ENCODE measurements at regions not wholly inside any gene's neighbourhood (a gene's known extent, or its start where the extent isn't known, plus 50 kb on each side); places are given as distances from the start of the nearest gene placed in this dataset.

- intact Hi-C loops (cut with DNase I): no loop called here
These were observed 1060.0 kb upstream of the MIR17HG start for GRCh38 chr13:90287521-90287920.

GRCh38 chr13:90293793-90294361 is 1053.6 kb upstream of the MIR17HG start:
- Histone ChIP-seq H3K9me3 (no peaks in the 10 kb centered on the region), H3K4me3 (no peak overlapping the region), H3K4me1 (no peaks in the 10 kb centered on the region), H3K36me3 (no peaks in the 10 kb centered on the region), H3K27me3 (no peaks in the 10 kb centered on the region), H3K27ac (no peak overlapping the region)
- no peak for DNase-seq
- ATAC-seq: no peak
- TF ChIP-seq CTCF (IDR thresholded peaks at IDR 0.05): no peak
- intact Hi-C loops (cut with DNase I): no loop called here
- no peak for FAIRE-seq
- 73 to 86% methylated on average over 7 of the region's 7 CpGs for WGBS, 2 donors

More at GRCh38 chr13:90287521-90287920, 1060.0 kb upstream of the MIR17HG start:
- 79 to 91% methylated on average over 8 of the region's 8 CpGs for WGBS, 2 donors
- Histone ChIP-seq H3K4me1 (no peaks in the 10 kb centered on the region), H3K4me3 (no peak overlapping the region), H3K27me3 (no peaks in the 10 kb centered on the region), H3K27ac (no peak overlapping the region), H3K36me3 (no peaks in the 10 kb centered on the region), H3K9me3 (no peaks in the 10 kb centered on the region)
- TF ChIP-seq CTCF (IDR thresholded peaks at IDR 0.05): no peak
- DNase-seq: no peak
- ATAC-seq: no peak
- FAIRE-seq: no peak

GRCh38 chr13:90299238-90299637 is 1048.2 kb upstream of the MIR17HG start:
- WGBS, 2 donors: 83 to 84% methylated on average over 5 of the region's 5 CpGs
- ATAC-seq (no peak), DNase-seq (no peak), FAIRE-seq (no peak)
- Histone ChIP-seq H3K9me3 (no peaks in the 10 kb centered on the region), H3K4me1 (peaks cover 0 to 7% (median 0%) of the 10 kb centered on the region in 3 donors), H3K36me3 (no peaks in the 10 kb centered on the region), H3K4me3 (no peak overlapping the region), H3K27me3 (no peaks in the 10 kb centered on the region), H3K27ac (no peak overlapping the region)
- intact Hi-C loops (cut with DNase I): no loop called here
- no peak for TF ChIP-seq CTCF (IDR thresholded peaks at IDR 0.05)

- DNase-seq (no peak), ATAC-seq (no peak), FAIRE-seq (peak; percentile 53)
- intact Hi-C loops (cut with DNase I): no loop called here
- no peak for TF ChIP-seq CTCF (IDR thresholded peaks at IDR 0.05)
- Histone ChIP-seq H3K4me3 (no peak overlapping the region), H3K27me3 (no peaks in the 10 kb centered on the region), H3K27ac (no peak overlapping the region), H3K36me3 (no peaks in the 10 kb centered on the region), H3K9me3 (no peaks in the 10 kb centered on the region), H3K4me1 (peaks cover 0 to 7% (median 0%) of the 10 kb centered on the region in 3 donors)
- 96 to 98% methylated on average over 2 of the region's 2 CpGs for WGBS, 2 donors
These were observed 1047.5 kb upstream of the MIR17HG start for GRCh38 chr13:90300015-90300414.

- no peak for TF ChIP-seq CTCF (IDR thresholded peaks at IDR 0.05)
- peak; percentile 40 to 83 (median 74) for ATAC-seq
- WGBS, 2 donors: 53 to 60% methylated on average over 1 of the region's 1 CpG
- Histone ChIP-seq H3K4me3 (no peak overlapping the region), H3K36me3 (no peaks in the 10 kb centered on the region), H3K4me1 (peaks cover 0 to 7% (median 0%) of the 10 kb centered on the region in 3 donors), H3K27ac (peak overlapping the region in 1 of 4 donors; percentile 10), H3K27me3 (no peaks in the 10 kb centered on the region), H3K9me3 (no peaks in the 10 kb centered on the region)
- no peak for FAIRE-seq
- intact Hi-C loops (cut with DNase I): no loop called here
- no peak for DNase-seq
These were observed 1045.4 kb upstream of the MIR17HG start for GRCh38 chr13:90302107-90302506.
